ENCODE measurements at regions not wholly inside any gene's neighbourhood (a gene's known extent, or its start where the extent isn't known, plus 50 kb on each side); places are given as distances from the start of the nearest gene placed in this dataset.

DNA sequence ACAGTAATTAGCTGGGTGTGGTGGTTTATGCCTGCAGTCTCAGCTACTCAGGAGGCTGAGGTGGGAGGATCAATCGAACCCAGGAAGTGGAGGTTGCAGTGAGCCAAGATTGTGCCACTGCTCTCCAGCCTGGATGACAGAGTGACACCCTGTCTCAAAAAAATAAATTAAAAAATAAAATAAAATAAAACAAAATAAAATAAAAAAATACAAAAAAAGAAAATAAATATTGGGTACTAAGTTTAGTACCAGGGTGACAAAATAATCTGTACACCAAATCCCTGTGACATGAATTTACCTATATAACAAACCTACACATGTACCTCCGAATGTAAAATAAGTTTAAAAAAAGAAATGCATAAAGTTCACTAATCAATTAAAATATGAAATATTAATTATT lies 666.0 kb upstream of the CDH18 start:
- WGBS (ENCODE audit: insufficient coverage, low lambda C conversion rate), result 90% methylated on average over 2 of the region's 2 CpGs
- no peaks in the 10 kb centered on the region for H3K27me3 ChIP-seq (ENCODE audit: control insufficient read depth, insufficient read depth, low read length)
- DNase-seq, result no peak
- no peaks in the 10 kb centered on the region for H3K9me3 ChIP-seq (ENCODE audit: control insufficient read depth, low read depth, low read length)
- H3K4me1 ChIP-seq (ENCODE audit: control insufficient read depth, insufficient read depth, low read length), result no peaks in the 10 kb centered on the region
- H3K36me3 ChIP-seq (ENCODE audit: control insufficient read depth, insufficient read depth, low read length), result no peaks in the 10 kb centered on the region
- H3K27ac ChIP-seq (ENCODE audit: low read length), result no peak overlapping the region
- H3K4me3 ChIP-seq (ENCODE audit: low read length), result no peak overlapping the region

DNA sequence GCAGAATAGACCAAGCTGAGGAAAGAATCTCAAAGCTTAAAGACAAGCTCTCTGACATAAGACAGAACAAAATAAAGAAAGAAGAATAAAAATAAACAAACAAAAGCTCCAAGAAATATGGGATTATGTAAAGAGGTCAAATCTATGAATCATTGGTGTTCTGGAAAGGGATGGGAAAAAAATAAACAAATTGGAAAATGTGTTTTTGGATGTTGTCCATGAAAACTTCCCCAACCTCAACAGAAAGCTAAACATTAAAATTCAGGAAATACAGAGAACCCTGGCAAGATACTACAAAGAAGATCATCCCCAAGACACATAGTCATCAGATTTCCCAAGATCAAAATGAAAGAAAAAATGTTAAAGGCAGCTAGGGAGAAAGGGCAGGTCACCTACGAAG lies 662.0 kb upstream of the CDH18 start:
- Histone ChIP-seq H3K27ac (ENCODE audit: low read length) (no peak overlapping the region), H3K36me3 (ENCODE audit: control insufficient read depth, insufficient read depth, low read length) (no peaks in the 10 kb centered on the region), H3K9me3 (ENCODE audit: control insufficient read depth, low read depth, low read length) (no peaks in the 10 kb centered on the region), H3K4me1 (ENCODE audit: control insufficient read depth, insufficient read depth, low read length) (no peaks in the 10 kb centered on the region), H3K27me3 (ENCODE audit: control insufficient read depth, insufficient read depth, low read length) (no peaks in the 10 kb centered on the region), H3K4me3 (ENCODE audit: low read length) (no peak overlapping the region)
- DNase-seq, result no peak
- WGBS (ENCODE audit: insufficient coverage, low lambda C conversion rate), result no CpG with 5 or more reads among the region's 1 CpG

DNA sequence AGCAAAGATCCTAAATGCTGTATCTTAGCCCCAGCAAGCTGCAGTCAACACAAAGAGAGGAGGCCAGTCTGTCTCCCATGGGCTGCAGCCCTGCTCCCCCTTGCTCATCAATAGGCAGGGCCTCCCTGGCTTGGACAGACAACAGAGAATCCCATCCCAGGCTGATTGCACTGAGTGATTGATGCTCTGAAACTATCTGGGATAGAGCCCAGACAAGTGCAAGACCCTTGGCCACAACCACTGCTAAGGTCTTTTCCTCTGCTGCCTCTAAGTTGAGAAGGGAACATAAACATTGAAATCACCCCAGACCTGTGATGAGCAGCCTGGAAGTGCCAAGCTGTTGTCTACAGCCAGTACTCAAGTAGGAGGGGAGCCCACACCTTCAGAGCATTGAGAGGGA lies 661.0 kb upstream of the CDH18 start:
- H3K27me3 ChIP-seq (ENCODE audit: control insufficient read depth, insufficient read depth, low read length), result no peaks in the 10 kb centered on the region
- no peak for DNase-seq
- no peaks in the 10 kb centered on the region for H3K9me3 ChIP-seq (ENCODE audit: control insufficient read depth, low read depth, low read length)
- H3K27ac ChIP-seq (ENCODE audit: low read length), result no peak overlapping the region
- H3K4me3 ChIP-seq (ENCODE audit: low read length), result no peak overlapping the region
- no peaks in the 10 kb centered on the region for H3K36me3 ChIP-seq (ENCODE audit: control insufficient read depth, insufficient read depth, low read length)
- H3K4me1 ChIP-seq (ENCODE audit: control insufficient read depth, insufficient read depth, low read length), result no peaks in the 10 kb centered on the region

DNA sequence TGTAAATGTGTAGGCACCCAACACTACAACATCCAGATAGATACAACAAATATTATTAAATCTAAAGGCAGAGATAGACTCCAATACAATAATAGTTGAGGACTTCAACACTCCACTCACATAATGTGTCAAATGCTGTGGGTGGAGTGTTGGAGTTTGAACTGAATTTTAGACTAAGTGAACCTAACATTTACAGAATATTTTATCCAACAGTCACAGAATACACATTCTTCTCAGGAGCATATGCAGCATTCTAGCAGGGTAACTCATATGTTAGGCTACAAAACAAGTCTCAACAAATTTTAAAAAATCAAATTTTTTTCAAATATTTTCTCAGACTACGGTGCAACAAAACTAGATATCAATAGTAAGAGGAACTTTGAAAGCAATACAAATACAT lies 648.7 kb upstream of the CDH18 start:
- 89% methylated on average over 1 of the region's 1 CpG for WGBS (ENCODE audit: insufficient coverage, low lambda C conversion rate)
- Histone ChIP-seq H3K4me3 (ENCODE audit: low read length) (no peak overlapping the region), H3K4me1 (ENCODE audit: control insufficient read depth, insufficient read depth, low read length) (no peaks in the 10 kb centered on the region)

DNA sequence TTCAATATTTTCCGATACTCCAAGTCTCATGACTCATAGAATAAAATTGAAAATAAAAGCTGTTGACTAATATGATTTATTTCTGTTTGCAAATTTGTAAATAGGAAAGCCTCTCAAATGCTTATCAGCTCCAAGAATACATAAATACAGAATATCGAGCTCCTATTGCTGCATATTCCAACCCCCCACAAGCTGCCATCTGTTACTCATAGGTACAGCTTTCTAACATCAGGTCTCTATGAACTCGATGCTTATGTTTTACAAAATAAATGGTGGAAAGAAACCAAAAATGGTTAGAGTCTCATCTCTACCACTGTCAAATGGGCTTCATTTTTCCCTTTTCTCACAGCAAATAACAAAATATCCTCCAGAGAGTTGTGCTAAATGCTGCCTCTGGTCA lies 631.6 kb upstream of the CDH18 start:
- no peaks in the 10 kb centered on the region for H3K9me3 ChIP-seq (ENCODE audit: control insufficient read depth, low read depth, low read length)
- no peak for DNase-seq
- H3K4me1 ChIP-seq (ENCODE audit: control insufficient read depth, insufficient read depth, low read length), result no peaks in the 10 kb centered on the region
- WGBS (ENCODE audit: insufficient coverage, low lambda C conversion rate), result 80% methylated on average over 1 of the region's 3 CpGs
- H3K36me3 ChIP-seq (ENCODE audit: control insufficient read depth, insufficient read depth, low read length), result no peaks in the 10 kb centered on the region
- no peak overlapping the region for H3K4me3 ChIP-seq (ENCODE audit: low read length)
- H3K27ac ChIP-seq (ENCODE audit: low read length), result no peak overlapping the region
- H3K27me3 ChIP-seq (ENCODE audit: control insufficient read depth, insufficient read depth, low read length), result no peaks in the 10 kb centered on the region

More for the DNA sequence above, 648.7 kb upstream of the CDH18 start:
- Histone ChIP-seq H3K36me3 (ENCODE audit: control insufficient read depth, insufficient read depth, low read length) (no peaks in the 10 kb centered on the region), H3K9me3 (ENCODE audit: control insufficient read depth, low read depth, low read length) (no peaks in the 10 kb centered on the region), H3K27ac (ENCODE audit: low read length) (no peak overlapping the region), H3K27me3 (ENCODE audit: control insufficient read depth, insufficient read depth, low read length) (no peaks in the 10 kb centered on the region)
- no peak for DNase-seq

DNA sequence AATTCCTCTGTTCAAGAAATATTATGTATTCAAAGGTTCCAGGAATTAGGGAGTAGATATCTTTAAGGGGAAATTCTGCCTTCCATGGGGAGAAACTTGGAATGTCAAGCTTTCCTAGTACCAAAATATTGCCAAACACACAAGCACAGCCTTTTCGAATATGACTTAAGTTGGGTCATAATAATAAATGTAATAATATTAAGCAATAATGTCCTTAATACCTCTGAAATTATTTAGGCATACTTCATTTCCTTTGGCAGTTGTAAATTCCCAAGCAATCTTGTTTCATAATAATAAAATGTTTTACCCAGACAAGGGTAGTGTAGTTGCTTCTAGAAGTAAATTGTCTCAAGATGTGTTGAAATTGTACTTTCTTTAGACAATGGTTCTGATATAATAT lies 630.3 kb upstream of the CDH18 start:
- H3K27me3 ChIP-seq (ENCODE audit: control insufficient read depth, insufficient read depth, low read length), result no peaks in the 10 kb centered on the region
- 100% methylated on average over 1 of the region's 1 CpG for WGBS (ENCODE audit: insufficient coverage, low lambda C conversion rate)
- H3K9me3 ChIP-seq (ENCODE audit: control insufficient read depth, low read depth, low read length), result no peaks in the 10 kb centered on the region
- H3K4me1 ChIP-seq (ENCODE audit: control insufficient read depth, insufficient read depth, low read length), result no peaks in the 10 kb centered on the region
- H3K27ac ChIP-seq (ENCODE audit: low read length), result no peak overlapping the region
- no peak overlapping the region for H3K4me3 ChIP-seq (ENCODE audit: low read length)
- no peak for DNase-seq
- H3K36me3 ChIP-seq (ENCODE audit: control insufficient read depth, insufficient read depth, low read length), result no peaks in the 10 kb centered on the region

DNA sequence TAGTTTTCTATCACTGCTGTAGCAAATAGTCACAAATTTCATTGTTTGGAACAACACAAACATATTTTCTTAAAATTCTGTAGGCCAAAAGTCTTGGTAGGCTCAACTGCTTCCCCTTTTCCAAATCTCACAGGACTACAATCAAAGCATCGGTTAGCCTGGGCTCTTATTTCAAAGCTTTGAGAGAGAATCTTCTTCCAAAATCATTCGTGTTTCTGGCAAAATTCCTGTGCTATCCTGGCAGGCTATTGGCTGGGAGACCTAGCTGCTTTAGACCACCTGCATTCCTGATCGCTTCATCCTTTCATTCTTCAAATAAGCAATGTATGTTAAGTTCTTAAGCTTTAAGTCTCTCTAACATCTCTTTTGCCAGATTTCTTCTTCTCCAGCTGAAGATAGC lies 629.8 kb upstream of the CDH18 start:
- WGBS (ENCODE audit: insufficient coverage, low lambda C conversion rate), result 87% methylated on average over 3 of the region's 3 CpGs
- no peak for DNase-seq
- no peaks in the 10 kb centered on the region for H3K27me3 ChIP-seq (ENCODE audit: control insufficient read depth, insufficient read depth, low read length)
- no peak overlapping the region for H3K4me3 ChIP-seq (ENCODE audit: low read length)
- no peak overlapping the region for H3K27ac ChIP-seq (ENCODE audit: low read length)
- no peaks in the 10 kb centered on the region for H3K36me3 ChIP-seq (ENCODE audit: control insufficient read depth, insufficient read depth, low read length)
- no peaks in the 10 kb centered on the region for H3K9me3 ChIP-seq (ENCODE audit: control insufficient read depth, low read depth, low read length)
- no peaks in the 10 kb centered on the region for H3K4me1 ChIP-seq (ENCODE audit: control insufficient read depth, insufficient read depth, low read length)

DNA sequence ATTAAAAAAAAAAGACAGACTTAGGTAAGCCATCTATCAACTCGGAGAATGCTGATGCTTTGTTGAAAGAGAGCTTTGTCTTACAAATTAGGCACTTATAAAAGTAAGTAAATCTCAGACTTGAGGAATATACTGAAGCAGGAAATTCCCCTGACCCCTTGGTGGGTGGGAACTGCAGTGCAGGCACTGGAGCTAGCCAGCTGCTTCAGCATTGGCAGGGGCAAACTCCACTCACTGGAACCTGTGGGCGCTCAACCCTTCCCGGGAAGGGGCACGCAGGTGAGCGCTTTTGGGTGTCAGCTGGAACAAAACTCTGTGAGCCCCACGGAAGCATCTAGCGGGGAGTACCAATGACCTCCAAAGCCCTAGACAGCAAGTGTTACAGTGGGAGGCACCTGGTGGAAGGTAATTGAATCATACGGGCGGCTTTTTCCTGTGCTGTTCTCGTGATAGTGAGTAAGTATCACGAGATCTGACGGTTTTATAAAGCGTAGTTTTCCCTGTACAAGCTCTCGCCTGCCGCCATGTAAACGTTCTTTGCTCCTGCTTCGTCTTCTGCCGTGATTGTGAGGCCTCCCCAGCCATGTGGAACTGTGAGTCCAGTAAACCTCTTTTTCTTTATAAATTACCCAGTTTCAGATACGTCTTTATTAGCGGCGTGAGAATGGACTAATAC lies 628.0 kb upstream of the CDH18 start:
- 100% methylated on average over 4 of the region's 21 CpGs for WGBS (ENCODE audit: insufficient coverage, low lambda C conversion rate)
- Histone ChIP-seq H3K27me3 (ENCODE audit: control insufficient read depth, insufficient read depth, low read length) (no peaks in the 10 kb centered on the region), H3K4me3 (ENCODE audit: low read length) (no peak overlapping the region), H3K27ac (ENCODE audit: low read length) (no peak overlapping the region), H3K9me3 (ENCODE audit: control insufficient read depth, low read depth, low read length) (no peaks in the 10 kb centered on the region), H3K4me1 (ENCODE audit: control insufficient read depth, insufficient read depth, low read length) (no peaks in the 10 kb centered on the region), H3K36me3 (ENCODE audit: control insufficient read depth, insufficient read depth, low read length) (no peaks in the 10 kb centered on the region)
- no peak for DNase-seq

DNA sequence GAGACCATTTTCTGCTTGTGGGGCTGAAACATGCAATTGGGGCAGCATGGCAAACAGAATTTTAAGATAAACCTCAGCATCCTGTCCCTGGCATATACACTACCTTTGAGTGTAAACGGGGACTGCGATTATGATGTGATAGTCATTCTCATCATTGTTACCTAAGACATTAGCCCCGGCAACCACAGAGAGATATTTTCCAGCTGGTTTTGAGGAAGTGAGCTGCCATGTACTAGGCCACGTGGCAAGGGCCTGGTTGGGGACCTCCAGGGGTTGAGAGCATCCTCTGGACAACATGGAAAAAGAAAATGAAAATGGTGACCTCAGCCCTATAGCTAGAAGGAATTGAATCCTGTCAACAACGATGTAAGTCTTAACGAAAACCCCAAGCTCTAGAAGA lies 623.6 kb upstream of the CDH18 start:
- Histone ChIP-seq H3K27me3 (ENCODE audit: control insufficient read depth, insufficient read depth, low read length) (no peaks in the 10 kb centered on the region), H3K9me3 (ENCODE audit: control insufficient read depth, low read depth, low read length) (no peaks in the 10 kb centered on the region), H3K4me3 (ENCODE audit: low read length) (no peak overlapping the region), H3K27ac (ENCODE audit: low read length) (no peak overlapping the region), H3K36me3 (ENCODE audit: control insufficient read depth, insufficient read depth, low read length) (no peaks in the 10 kb centered on the region), H3K4me1 (ENCODE audit: control insufficient read depth, insufficient read depth, low read length) (no peaks in the 10 kb centered on the region)
- no peak for DNase-seq
- WGBS (ENCODE audit: insufficient coverage, low lambda C conversion rate), result no CpG with 5 or more reads among the region's 6 CpGs

DNA sequence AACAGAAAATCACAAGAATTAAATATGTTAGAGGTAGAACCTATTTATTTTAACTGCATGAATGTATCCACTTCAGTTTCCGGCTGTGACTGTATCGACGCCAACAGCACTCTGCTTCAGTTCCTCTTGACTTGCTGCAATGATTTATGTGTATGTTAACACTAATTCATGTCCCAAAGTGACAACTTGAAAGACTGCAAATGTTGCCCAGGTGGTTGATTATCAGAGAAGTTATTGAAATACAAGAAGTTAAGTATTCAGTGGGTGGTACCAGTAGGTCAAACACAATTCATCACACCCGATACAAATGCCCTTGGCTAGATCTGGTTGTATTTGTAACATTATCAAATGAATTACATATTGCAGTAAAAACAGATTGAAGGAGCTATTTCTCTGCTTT lies 622.7 kb upstream of the CDH18 start:
- 50% methylated on average over 1 of the region's 4 CpGs for WGBS (ENCODE audit: insufficient coverage, low lambda C conversion rate)
- DNase-seq, result no peak
- H3K27ac ChIP-seq (ENCODE audit: low read length), result no peak overlapping the region

DNA sequence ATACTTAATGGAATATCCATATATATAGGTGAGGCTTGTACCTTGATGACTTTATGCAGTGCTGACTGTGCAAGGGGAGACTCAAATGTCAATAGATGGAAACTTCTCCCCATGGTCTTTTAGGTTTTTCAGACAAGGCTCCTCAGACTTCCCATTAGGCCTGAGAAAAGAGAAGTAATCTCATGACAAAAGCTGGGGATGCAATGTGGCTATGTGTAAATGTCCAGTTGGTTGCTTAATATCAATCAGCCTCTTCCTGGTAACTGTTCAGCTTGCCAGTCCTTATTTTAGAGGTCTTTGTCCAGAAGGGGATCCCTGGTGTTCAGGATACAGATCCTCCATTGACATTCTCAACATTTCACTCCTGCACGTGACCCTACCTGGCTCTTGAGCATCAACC lies 621.1 kb upstream of the CDH18 start:
- Histone ChIP-seq H3K4me3 (ENCODE audit: low read length) (no peak overlapping the region), H3K36me3 (ENCODE audit: control insufficient read depth, insufficient read depth, low read length) (no peaks in the 10 kb centered on the region), H3K27me3 (ENCODE audit: control insufficient read depth, insufficient read depth, low read length) (no peaks in the 10 kb centered on the region), H3K4me1 (ENCODE audit: control insufficient read depth, insufficient read depth, low read length) (no peaks in the 10 kb centered on the region), H3K27ac (ENCODE audit: low read length) (no peak overlapping the region), H3K9me3 (ENCODE audit: control insufficient read depth, low read depth, low read length) (no peaks in the 10 kb centered on the region)
- no CpG with 5 or more reads among the region's 1 CpG for WGBS (ENCODE audit: insufficient coverage, low lambda C conversion rate)
- DNase-seq, result no peak

More for the DNA sequence above, 622.7 kb upstream of the CDH18 start:
- no peak overlapping the region for H3K4me3 ChIP-seq (ENCODE audit: low read length)
- no peaks in the 10 kb centered on the region for H3K9me3 ChIP-seq (ENCODE audit: control insufficient read depth, low read depth, low read length)
- H3K4me1 ChIP-seq (ENCODE audit: control insufficient read depth, insufficient read depth, low read length), result no peaks in the 10 kb centered on the region
- no peaks in the 10 kb centered on the region for H3K36me3 ChIP-seq (ENCODE audit: control insufficient read depth, insufficient read depth, low read length)
- H3K27me3 ChIP-seq (ENCODE audit: control insufficient read depth, insufficient read depth, low read length), result no peaks in the 10 kb centered on the region
